HUES64 (cell line): ENCODE measurements at regions not wholly inside any gene's neighbourhood (a gene's known extent, or its start where the extent isn't known, plus 50 kb on each side); places are given as distances from the start of the nearest gene placed in this dataset.
"Not testable (repeated sequence)": the region's sequence is repeated elsewhere in the genome, so short reads cannot be mapped to it uniquely, and the experiment has no call there.

ENCODE experiments used
- H3K27ac ChIP-seq: 2 replicates; pipeline ENCODE4 v1.7.0; 2013; ENCODE audit warnings: low read depth, low read length, inconsistent platforms
- H3K27me3 ChIP-seq: 2 replicates; pipeline ENCODE4 v1.6.1; 2013; ENCODE audit warnings: mild to moderate bottlenecking, low read length; ENCODE audit not compliant: insufficient read depth
- H3K36me3 ChIP-seq: 2 replicates; pipeline ENCODE4 v1.6.1; 2013; ENCODE audit warnings: mild to moderate bottlenecking, low read length; ENCODE audit not compliant: insufficient read depth
- H3K4me1 ChIP-seq: 2 replicates; pipeline ENCODE4 v1.6.1; 2013; ENCODE audit warnings: mild to moderate bottlenecking, low read length, moderate library complexity; ENCODE audit not compliant: insufficient read depth
- H3K4me3 ChIP-seq: 2 replicates; pipeline ENCODE4 v1.5.1; 2013; ENCODE audit warnings: mild to moderate bottlenecking, low read length, moderate library complexity
- H3K9ac ChIP-seq: 2 replicates; pipeline ENCODE4 v1.6.1; 2013; ENCODE audit warnings: mild to moderate bottlenecking, low read depth, low read length
- H3K9me3 ChIP-seq: 2 replicates; pipeline ENCODE4 v1.6.1; 2013; ENCODE audit warnings: low read depth, low read length; ENCODE audit not compliant: insufficient read depth
- WGBS: fragments of 150-250, 120-280 bp; methylation state at CpG from one replicate; pipeline ENCODE4 v1.1.7; 2013; ENCODE audit warnings: missing lambda C conversion rate; 5-methylcytosine and 5-hydroxymethylcytosine counted together

DNA sequence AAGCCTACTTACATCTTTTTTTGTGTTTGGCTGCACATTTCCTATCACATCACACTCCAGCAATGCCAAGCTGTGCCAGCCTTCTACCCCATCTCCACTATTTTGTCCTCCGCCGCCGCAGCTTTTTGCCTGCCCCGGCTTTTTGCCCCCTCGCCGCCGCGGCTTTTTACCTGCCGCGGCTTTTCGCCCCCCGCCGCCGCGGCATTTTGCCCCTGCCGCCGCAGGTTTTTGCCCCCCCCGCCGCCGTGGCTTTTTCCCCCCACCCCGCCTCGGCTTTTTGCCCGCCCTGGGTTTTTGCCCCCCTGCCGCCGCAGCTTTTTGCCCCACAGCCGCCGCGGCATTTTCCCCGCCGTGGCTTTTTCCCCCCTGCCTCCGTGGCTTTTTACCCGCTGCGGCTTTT lies 506.0 kb downstream of the ZNF37A start:
- WGBS = 94% methylated on average over 29 of the region's 33 CpGs
- H3K9ac ChIP-seq = no peak overlapping the region

DNA sequence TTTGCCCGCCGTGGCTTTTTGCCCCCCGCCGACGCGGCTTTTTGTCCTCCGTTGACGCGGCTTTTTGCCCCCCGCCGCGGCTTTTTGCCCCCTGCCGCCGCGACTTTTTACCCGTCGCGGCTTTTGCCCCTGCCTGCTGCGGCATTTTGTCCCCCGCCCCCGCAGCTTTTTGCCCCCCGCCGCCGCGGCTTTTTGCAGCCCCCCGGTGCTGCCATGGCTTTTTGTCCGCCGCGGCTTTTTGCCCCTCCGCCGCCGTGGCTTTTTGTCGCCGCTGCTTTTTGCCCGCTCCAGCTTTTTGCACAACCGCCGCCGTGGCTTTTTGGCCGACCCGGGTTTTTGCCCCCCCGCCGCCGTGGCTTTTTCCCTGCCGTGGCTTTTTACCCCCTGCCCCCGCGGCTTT lies 506.6 kb downstream of the ZNF37A start:
- 97% methylated on average over 46 of the region's 46 CpGs for WGBS

More for the DNA sequence above, 506.0 kb downstream of the ZNF37A start:
- Histone ChIP-seq H3K4me3 (no peak overlapping the region), H3K27ac (no peak overlapping the region), H3K27me3 (no peaks in the 10 kb centered on the region), H3K4me1 (no peaks in the 10 kb centered on the region), H3K9me3 (peaks cover 39% of the 10 kb centered on the region), H3K36me3 (no peaks in the 10 kb centered on the region)

DNA sequence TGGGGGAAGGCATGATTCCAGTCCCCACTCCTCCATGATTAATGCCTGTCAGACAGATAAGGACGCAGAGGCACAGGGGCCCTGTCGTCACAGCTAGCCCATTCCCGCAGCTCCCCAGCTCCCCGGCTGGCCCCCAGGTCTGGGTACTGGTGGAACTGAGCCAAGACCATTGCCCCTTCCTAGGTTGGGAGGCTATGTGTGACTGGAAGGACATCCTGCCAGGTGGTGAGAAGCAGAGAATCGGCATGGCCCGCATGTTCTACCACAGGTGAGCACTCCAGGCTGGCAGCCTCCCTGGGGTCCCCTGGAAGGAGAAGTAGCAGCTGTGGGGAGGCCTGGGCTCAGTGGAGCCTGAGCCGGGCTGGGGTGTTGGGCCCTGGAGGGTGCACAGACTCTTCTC lies 509.5 kb downstream of the ZNF37A start:
- not testable (repeated sequence) for H3K4me1 ChIP-seq, H3K9ac ChIP-seq, H3K36me3 ChIP-seq, H3K27me3 ChIP-seq, H3K4me3 ChIP-seq, H3K27ac ChIP-seq
- peaks cover 53% of the 10 kb centered on the region for H3K9me3 ChIP-seq
- WGBS = 93% methylated on average over 7 of the region's 7 CpGs

More for the DNA sequence above, 506.6 kb downstream of the ZNF37A start:
- Histone ChIP-seq H3K36me3 (no peaks in the 10 kb centered on the region), H3K27ac (no peak overlapping the region), H3K9ac (no peak overlapping the region), H3K4me1 (no peaks in the 10 kb centered on the region), H3K4me3 (no peak overlapping the region), H3K9me3 (peaks cover 42% of the 10 kb centered on the region), H3K27me3 (no peaks in the 10 kb centered on the region)

DNA sequence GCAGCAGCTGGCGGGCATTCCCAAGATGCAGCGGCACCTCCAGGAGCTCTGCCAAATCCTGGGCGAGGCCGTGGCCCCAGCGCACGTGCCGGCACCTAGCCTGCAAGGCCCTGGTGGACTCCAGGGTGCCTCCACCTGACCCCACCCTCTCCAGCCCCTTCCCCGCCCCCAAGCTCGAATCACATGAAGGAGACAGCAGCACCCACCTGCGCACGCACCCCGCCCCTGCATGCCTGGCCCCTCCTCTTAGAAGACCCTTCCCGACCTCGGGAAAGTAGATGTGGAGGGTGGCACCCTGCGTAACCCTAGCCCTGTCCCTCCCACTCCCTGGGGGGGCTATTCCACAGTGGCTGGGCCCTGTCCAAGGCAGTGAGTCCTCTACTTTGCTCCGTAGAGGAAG lies 510.3 kb downstream of the ZNF37A start:
- 90% methylated on average over 16 of the region's 16 CpGs for WGBS
- H3K4me3 ChIP-seq, H3K9ac ChIP-seq, H3K27ac ChIP-seq, H3K4me1 ChIP-seq, H3K27me3 ChIP-seq, H3K36me3 ChIP-seq: not testable (repeated sequence)
- H3K9me3 ChIP-seq = peaks cover 50% of the 10 kb centered on the region

DNA sequence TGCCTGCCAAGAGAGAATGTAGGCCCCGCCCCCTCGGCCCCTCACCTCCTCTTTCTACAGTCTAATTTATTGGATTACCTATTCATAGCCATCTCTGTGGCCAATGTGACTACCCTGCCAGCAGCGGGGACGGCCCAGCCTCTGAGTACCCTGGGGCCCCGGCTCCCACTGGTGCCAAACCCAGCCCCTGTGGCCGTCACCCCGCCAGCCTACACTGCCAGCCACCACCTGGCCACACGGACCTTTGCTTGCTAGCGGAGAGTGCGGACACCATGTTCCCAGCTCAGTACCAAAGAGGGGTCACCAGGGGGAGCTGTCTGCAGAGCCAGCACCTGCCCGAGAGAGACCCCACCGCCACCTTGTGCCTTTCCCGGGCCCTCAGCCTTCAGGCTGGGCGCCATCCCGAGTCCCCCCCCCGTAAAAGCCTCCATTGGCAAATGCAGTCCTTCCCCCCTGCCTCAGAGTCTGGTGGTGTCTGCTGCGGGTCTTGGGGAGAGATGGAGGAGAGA lies 511.1 kb downstream of the ZNF37A start:
- no peaks in the 10 kb centered on the region for H3K27me3 ChIP-seq
- no peak overlapping the region for H3K27ac ChIP-seq
- no peaks in the 10 kb centered on the region for H3K4me1 ChIP-seq
- H3K9ac ChIP-seq = no peak overlapping the region
- no peak overlapping the region for H3K4me3 ChIP-seq
- H3K36me3 ChIP-seq = no peaks in the 10 kb centered on the region
- 92% methylated on average over 16 of the region's 17 CpGs for WGBS
- peaks cover 54% of the 10 kb centered on the region for H3K9me3 ChIP-seq

DNA sequence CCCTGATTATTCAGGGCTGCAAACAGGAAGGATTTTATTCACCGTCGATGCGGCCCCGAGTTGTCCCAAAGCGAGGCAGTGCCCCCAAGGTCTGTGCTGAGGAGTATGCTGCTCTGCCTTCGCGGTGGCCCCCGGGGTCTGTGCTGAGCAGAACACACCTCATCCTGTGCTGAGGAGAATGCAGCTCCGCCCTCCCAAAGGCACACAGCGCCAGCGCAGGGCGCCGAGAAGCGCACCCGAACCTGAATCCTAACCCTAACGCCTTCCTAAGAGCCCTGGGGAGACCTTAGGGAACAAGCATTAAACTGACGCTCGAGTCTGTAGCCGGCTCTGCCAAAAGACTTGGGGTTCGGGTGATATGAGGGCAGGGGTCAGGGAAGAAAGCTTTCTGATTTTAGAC lies 521.5 kb downstream of the ZNF37A start:
- peaks cover 40% of the 10 kb centered on the region for H3K9me3 ChIP-seq
- WGBS = 91% methylated on average over 20 of the region's 20 CpGs
- not testable (repeated sequence) for H3K27ac ChIP-seq, H3K4me3 ChIP-seq, H3K9ac ChIP-seq, H3K4me1 ChIP-seq, H3K36me3 ChIP-seq, H3K27me3 ChIP-seq

DNA sequence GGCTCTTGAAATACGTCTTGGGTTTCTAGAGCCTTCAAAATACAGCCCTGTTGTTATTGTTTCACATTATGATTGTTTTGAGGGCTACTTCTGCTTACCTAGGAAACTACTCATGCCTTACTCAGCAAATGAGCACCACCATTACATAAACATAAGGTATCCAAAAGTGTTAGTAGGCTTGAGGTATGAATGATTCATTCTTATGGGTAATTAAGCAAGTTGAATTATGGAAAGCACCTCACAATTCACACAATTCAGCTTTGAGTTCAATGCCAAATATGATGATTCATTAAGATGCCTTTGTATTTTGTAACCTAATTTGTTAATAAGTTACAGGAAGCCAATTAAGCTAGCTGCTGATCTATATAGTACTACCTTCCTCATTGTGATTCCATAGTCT lies 525.7 kb downstream of the ZNF37A start:
- H3K9ac ChIP-seq, H3K4me3 ChIP-seq, H3K27ac ChIP-seq, H3K27me3 ChIP-seq, H3K4me1 ChIP-seq, H3K36me3 ChIP-seq: not testable (repeated sequence)
- WGBS = 20% methylated on average over 1 of the region's 1 CpG
- peaks cover 31% of the 10 kb centered on the region for H3K9me3 ChIP-seq

DNA sequence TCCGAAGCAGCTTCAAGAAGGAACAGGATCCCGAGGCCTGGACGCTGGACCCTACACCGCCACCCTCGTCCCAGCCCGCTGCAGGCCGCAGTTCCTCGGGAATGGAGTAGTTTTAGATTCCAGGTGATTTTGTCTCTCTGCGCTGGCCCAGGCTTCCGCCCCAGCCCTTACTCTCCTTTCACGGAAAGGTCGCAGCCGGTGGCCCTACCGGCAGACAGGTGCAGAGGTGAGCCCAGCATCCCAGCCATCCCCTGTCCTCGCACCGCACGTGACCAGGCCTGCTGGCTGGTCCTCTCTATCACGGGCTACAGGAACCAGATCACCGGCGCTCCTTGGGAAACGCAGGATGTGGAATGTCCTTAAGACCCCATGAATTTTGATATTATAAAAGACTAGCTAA lies 541.5 kb downstream of the ZNF37A start:
- H3K9me3 ChIP-seq = peaks cover 11% of the 10 kb centered on the region
- 98% methylated on average over 21 of the region's 21 CpGs for WGBS
- H3K27ac ChIP-seq = not testable (repeated sequence)

More for the DNA sequence above, 541.5 kb downstream of the ZNF37A start:
- H3K36me3 ChIP-seq, H3K4me3 ChIP-seq, H3K9ac ChIP-seq, H3K4me1 ChIP-seq, H3K27me3 ChIP-seq: not testable (repeated sequence)
